ENCODE measurements at regions not wholly inside any gene's neighbourhood (a gene's known extent, or its start where the extent isn't known, plus 50 kb on each side); places are given as distances from the start of the nearest gene placed in this dataset.

DNA sequence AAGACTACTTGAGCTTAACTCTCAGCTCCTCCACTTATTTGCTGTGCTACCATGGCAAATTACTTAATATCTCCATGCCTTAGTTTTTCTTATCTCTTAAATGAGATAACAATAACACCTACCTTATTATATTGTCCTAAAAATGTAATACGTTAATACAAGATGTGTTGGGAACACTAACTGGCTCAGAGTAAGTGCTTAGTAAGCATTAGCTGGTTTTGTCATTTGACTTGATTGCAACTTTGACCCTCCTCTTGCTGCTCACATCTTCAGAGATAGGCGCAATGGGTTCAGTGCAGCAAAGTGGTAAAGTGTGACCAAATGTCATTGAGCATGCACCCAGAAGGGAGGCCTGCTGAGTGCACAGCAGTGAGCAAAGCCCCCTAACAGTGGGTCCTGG, 294.5 kb upstream of the CLNK start:
- no peaks in the 10 kb centered on the region for H3K27me3 ChIP-seq (ENCODE audit: insufficient read depth, low read length)
- no peak overlapping the region for H3K4me3 ChIP-seq (ENCODE audit: low read depth, low read length, poor library complexity, severe bottlenecking)
- no peaks in the 10 kb centered on the region for H3K79me2 ChIP-seq (ENCODE audit: insufficient read depth, low read length)
- H3K9me3 ChIP-seq (ENCODE audit: low read length), result no peaks in the 10 kb centered on the region
- H3K9ac ChIP-seq (ENCODE audit: low read length), result no peak overlapping the region
- H3K9me2 ChIP-seq (ENCODE audit: low read depth, low read length), result no peaks in the 10 kb centered on the region
- no peak overlapping the region for H3K27ac ChIP-seq (ENCODE audit: low read depth, low read length, poor library complexity, severe bottlenecking)
- no peaks in the 10 kb centered on the region for H3K4me1 ChIP-seq (ENCODE audit: insufficient read depth, low read length, severe bottlenecking)
- H3K4me2 ChIP-seq (ENCODE audit: low read length), result no peak overlapping the region
- no peaks in the 10 kb centered on the region for H3F3A ChIP-seq (ENCODE audit: insufficient read depth, low read length)
- H3K36me3 ChIP-seq (ENCODE audit: insufficient read depth, low read length), result no peaks in the 10 kb centered on the region
- TF ChIP-seq EZH2 (IDR thresholded peaks at IDR 0.05; ENCODE audit: borderline replicate concordance, low read length), result no peak
- TF ChIP-seq, protein P1, sequence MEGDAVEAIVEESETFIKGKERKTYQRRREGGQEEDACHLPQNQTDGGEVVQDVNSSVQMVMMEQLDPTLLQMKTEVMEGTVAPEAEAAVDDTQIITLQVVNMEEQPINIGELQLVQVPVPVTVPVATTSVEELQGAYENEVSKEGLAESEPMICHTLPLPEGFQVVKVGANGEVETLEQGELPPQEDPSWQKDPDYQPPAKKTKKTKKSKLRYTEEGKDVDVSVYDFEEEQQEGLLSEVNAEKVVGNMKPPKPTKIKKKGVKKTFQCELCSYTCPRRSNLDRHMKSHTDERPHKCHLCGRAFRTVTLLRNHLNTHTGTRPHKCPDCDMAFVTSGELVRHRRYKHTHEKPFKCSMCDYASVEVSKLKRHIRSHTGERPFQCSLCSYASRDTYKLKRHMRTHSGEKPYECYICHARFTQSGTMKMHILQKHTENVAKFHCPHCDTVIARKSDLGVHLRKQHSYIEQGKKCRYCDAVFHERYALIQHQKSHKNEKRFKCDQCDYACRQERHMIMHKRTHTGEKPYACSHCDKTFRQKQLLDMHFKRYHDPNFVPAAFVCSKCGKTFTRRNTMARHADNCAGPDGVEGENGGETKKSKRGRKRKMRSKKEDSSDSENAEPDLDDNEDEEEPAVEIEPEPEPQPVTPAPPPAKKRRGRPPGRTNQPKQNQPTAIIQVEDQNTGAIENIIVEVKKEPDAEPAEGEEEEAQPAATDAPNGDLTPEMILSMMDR (IDR thresholded peaks at IDR 0.05; ENCODE audit: low read length), result no peak
- H2AFZ ChIP-seq (ENCODE audit: low read length), result no peak overlapping the region
- no peaks in the 10 kb centered on the region for H4K20me1 ChIP-seq (ENCODE audit: insufficient read depth, low read length)

GRCh38 chr4:10977534-10977933, 293.0 kb upstream of the CLNK start:
- no peak for TF ChIP-seq EZH2 (IDR thresholded peaks at IDR 0.05; ENCODE audit: borderline replicate concordance, low read length)
- TF ChIP-seq, protein P1 (IDR thresholded peaks at IDR 0.05; ENCODE audit: low read length), result no peak
- Histone ChIP-seq H3K9me2 (ENCODE audit: low read depth, low read length) (no peaks in the 10 kb centered on the region), H3K27ac (ENCODE audit: low read depth, low read length, poor library complexity, severe bottlenecking) (no peak overlapping the region), H2AFZ (ENCODE audit: low read length) (no peak overlapping the region), H3K36me3 (ENCODE audit: insufficient read depth, low read length) (no peaks in the 10 kb centered on the region), H3K4me3 (ENCODE audit: low read depth, low read length, poor library complexity, severe bottlenecking) (no peak overlapping the region), H3K79me2 (ENCODE audit: insufficient read depth, low read length) (no peaks in the 10 kb centered on the region), H3K9ac (ENCODE audit: low read length) (no peak overlapping the region), H3K9me3 (ENCODE audit: low read length) (no peaks in the 10 kb centered on the region), H4K20me1 (ENCODE audit: insufficient read depth, low read length) (no peaks in the 10 kb centered on the region), H3F3A (ENCODE audit: insufficient read depth, low read length) (no peaks in the 10 kb centered on the region), H3K4me1 (ENCODE audit: insufficient read depth, low read length, severe bottlenecking) (no peaks in the 10 kb centered on the region), H3K27me3 (ENCODE audit: insufficient read depth, low read length) (no peaks in the 10 kb centered on the region), H3K4me2 (ENCODE audit: low read length) (no peak overlapping the region)

- H3K79me2 ChIP-seq (ENCODE audit: insufficient read depth, low read length), result no peaks in the 10 kb centered on the region
- H3K27ac ChIP-seq (ENCODE audit: low read depth, low read length, poor library complexity, severe bottlenecking), result no peak overlapping the region
- H3K9me2 ChIP-seq (ENCODE audit: low read depth, low read length), result no peaks in the 10 kb centered on the region
- no peaks in the 10 kb centered on the region for H3K36me3 ChIP-seq (ENCODE audit: insufficient read depth, low read length)
- H3K4me2 ChIP-seq (ENCODE audit: low read length), result no peak overlapping the region
- H2AFZ ChIP-seq (ENCODE audit: low read length), result no peak overlapping the region
- no peaks in the 10 kb centered on the region for H3K27me3 ChIP-seq (ENCODE audit: insufficient read depth, low read length)
- no peaks in the 10 kb centered on the region for H3K4me1 ChIP-seq (ENCODE audit: insufficient read depth, low read length, severe bottlenecking)
- H3K9ac ChIP-seq (ENCODE audit: low read length), result no peak overlapping the region
- no peak overlapping the region for H3K4me3 ChIP-seq (ENCODE audit: low read depth, low read length, poor library complexity, severe bottlenecking)
- H3F3A ChIP-seq (ENCODE audit: insufficient read depth, low read length), result no peaks in the 10 kb centered on the region
- H4K20me1 ChIP-seq (ENCODE audit: insufficient read depth, low read length), result no peaks in the 10 kb centered on the region
- TF ChIP-seq EZH2 (IDR thresholded peaks at IDR 0.05; ENCODE audit: borderline replicate concordance, low read length), result no peak
- TF ChIP-seq, protein P1 (IDR thresholded peaks at IDR 0.05; ENCODE audit: low read length), result no peak
- no peaks in the 10 kb centered on the region for H3K9me3 ChIP-seq (ENCODE audit: low read length)
Measured at GRCh38 chr4:10974371-10974770, 289.8 kb upstream of the CLNK start.

Measured in OCI-LY1 (cell line).